MCF 10A (cell line): ENCODE measurements at regions not wholly inside any gene's neighbourhood (a gene's known extent, or its start where the extent isn't known, plus 50 kb on each side); places are given as distances from the start of the nearest gene placed in this dataset.
"Not testable (repeated sequence)": the region's sequence is repeated elsewhere in the genome, so short reads cannot be mapped to it uniquely, and the experiment has no call there.

Source experiments
- BruUV-seq: library from RNA; stranded (reverse); fragments of 400-500 nt; replicated peaks from 2 replicates; lab custom pipeline; 2021; lab: Mats Ljungman, UMichigan
- CTCF ChIA-PET: fragments of 300-600 bp; sonication (Branson Sonifier 250); formaldehyde crosslinking; extraction: SDS; loops from one replicate; lab custom pipeline; 2021; ENCODE audit warnings: antibody characterized with exemption, inconsistent platforms; lab: Yijun Ruan, JAX
- POLR2A ChIA-PET: fragments of 300-600, 350-650 bp; sonication (Branson Sonifier 250); formaldehyde crosslinking; extraction: SDS; loops from one replicate; lab custom pipeline; 2020; ENCODE audit warnings: antibody characterized with exemption, inconsistent platforms; lab: Yijun Ruan, JAX
- DNase-seq: peaks from one replicate; pipeline ENCODE4 v3.0.0-alpha.2; 2018; ENCODE audit not compliant: unreplicated experiment
- H3K27ac Mint-ChIP-seq: one replicate; pipeline ENCODE4 v1.8.0; 2022; ENCODE audit warnings: mild to moderate bottlenecking, low read depth, mixed read lengths; ENCODE audit not compliant: unreplicated experiment
- H3K27me3 Mint-ChIP-seq: one replicate; pipeline ENCODE4 v1.8.0; 2022; ENCODE audit warnings: mixed read lengths; ENCODE audit not compliant: insufficient read depth, unreplicated experiment
- H3K36me3 Mint-ChIP-seq: one replicate; pipeline ENCODE4 v1.8.0; 2022; ENCODE audit warnings: mild to moderate bottlenecking, moderate library complexity, mixed read lengths; ENCODE audit not compliant: insufficient read depth, unreplicated experiment
- H3K4me1 Mint-ChIP-seq: one replicate; pipeline ENCODE4 v1.8.0; 2022; ENCODE audit warnings: mixed read lengths; ENCODE audit not compliant: insufficient read depth, unreplicated experiment
- H3K4me3 Mint-ChIP-seq: one replicate; pipeline ENCODE4 v1.8.0; 2022; ENCODE audit warnings: mild to moderate bottlenecking, moderate library complexity, mixed read lengths; ENCODE audit not compliant: unreplicated experiment
- H3K9me3 Mint-ChIP-seq: one replicate; pipeline ENCODE4 v1.8.0; 2022; ENCODE audit warnings: mixed read lengths; ENCODE audit not compliant: unreplicated experiment
- intact Hi-C: fragments of 100-400 bp; cut with micrococcal nuclease; formaldehyde crosslinking; loops from 2 replicates; pipeline ENCODE4 v1.14.1; 2022
- TF ChIP-seq, protein P1 (sequence below): fragments of 200-600 bp; IDR thresholded peaks from one replicate; pipeline ENCODE4 v1.8.0; 2022; ENCODE audit warnings: antibody characterized with exemption, mild to moderate bottlenecking; ENCODE audit not compliant: unreplicated experiment

DNA sequence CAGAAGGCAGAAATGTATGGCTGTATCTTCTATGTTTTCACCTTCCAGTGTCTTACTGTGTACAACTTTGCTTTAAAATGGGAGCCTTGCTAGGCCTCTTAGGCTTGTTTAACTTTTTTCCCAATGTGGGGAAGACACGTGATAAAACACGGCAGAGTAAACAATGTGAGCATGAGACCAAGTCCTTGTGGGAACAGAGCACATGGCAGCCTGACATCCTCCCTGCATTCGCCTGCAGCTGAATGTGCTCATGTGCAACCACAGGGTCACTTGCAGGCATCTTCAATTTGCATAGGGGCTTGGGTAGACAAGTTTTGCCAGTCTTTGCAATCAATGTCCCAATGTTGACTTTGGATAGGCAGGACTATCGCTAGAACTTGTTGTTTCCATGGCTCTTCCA is 91.8 kb downstream of the CCNG2 start:
- TF ChIP-seq, protein P1, sequence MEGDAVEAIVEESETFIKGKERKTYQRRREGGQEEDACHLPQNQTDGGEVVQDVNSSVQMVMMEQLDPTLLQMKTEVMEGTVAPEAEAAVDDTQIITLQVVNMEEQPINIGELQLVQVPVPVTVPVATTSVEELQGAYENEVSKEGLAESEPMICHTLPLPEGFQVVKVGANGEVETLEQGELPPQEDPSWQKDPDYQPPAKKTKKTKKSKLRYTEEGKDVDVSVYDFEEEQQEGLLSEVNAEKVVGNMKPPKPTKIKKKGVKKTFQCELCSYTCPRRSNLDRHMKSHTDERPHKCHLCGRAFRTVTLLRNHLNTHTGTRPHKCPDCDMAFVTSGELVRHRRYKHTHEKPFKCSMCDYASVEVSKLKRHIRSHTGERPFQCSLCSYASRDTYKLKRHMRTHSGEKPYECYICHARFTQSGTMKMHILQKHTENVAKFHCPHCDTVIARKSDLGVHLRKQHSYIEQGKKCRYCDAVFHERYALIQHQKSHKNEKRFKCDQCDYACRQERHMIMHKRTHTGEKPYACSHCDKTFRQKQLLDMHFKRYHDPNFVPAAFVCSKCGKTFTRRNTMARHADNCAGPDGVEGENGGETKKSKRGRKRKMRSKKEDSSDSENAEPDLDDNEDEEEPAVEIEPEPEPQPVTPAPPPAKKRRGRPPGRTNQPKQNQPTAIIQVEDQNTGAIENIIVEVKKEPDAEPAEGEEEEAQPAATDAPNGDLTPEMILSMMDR = no peak
- no peak overlapping the region for H3K4me3 Mint-ChIP-seq
- peaks cover 6% of the 10 kb centered on the region for H3K4me1 Mint-ChIP-seq
- ChIA-PET CTCF (interaction anchor here (1.5 to 14.6 kb wide), 2 partner anchors 58 to 103 kb away, joined by 3 to 243 read pairs; no protein-coding TSS in a partner anchor), POLR2A (interaction anchor here (0.6 kb wide), 1 partner anchor 218 kb away, joined by 3 read pairs; no protein-coding TSS in a partner anchor)
- no peaks in the 10 kb centered on the region for H3K36me3 Mint-ChIP-seq
- BruUV-seq = no TSS peak
- no peak overlapping the region for H3K27ac Mint-ChIP-seq
- no peaks in the 10 kb centered on the region for H3K27me3 Mint-ChIP-seq
- intact Hi-C loops = no loop called here
- H3K9me3 Mint-ChIP-seq = no peaks in the 10 kb centered on the region
- no peak for DNase-seq

DNA sequence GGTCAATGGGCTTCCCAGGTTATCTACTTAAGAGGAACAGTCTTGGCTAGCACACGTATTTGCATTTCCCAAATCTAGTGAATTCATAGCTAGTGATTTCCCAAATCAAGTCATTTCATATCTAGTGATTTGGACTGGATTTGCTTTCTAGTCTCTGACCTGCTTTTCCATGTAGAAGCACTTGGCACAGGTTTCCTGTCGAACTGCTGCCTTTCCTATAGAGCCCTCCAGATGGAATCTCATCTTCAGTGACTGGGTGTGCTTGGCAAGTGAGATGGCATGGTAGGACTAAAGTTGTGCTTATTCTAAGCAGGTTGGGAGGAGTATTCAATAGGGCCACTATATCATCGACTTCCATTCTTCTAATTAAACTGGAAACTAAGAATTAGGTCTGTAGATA is 94.7 kb downstream of the CCNG2 start:
- Mint-ChIP-seq H3K9me3 (no peaks in the 10 kb centered on the region), H3K36me3 (no peaks in the 10 kb centered on the region), H3K27me3 (no peaks in the 10 kb centered on the region), H3K4me1 (peaks cover 6% of the 10 kb centered on the region), H3K27ac (no peak overlapping the region), H3K4me3 (no peak overlapping the region)
- intact Hi-C loops = no loop called here
- CTCF ChIA-PET = interaction anchor here (2.1 to 2.8 kb wide), 3 partner anchors 11 to 106 kb away, joined by 7 to 19 read pairs (median 16); no protein-coding TSS in a partner anchor
- TF ChIP-seq, protein P1 = no peak
- DNase-seq = no peak
- POLR2A ChIA-PET = interaction anchor here (1.1 kb wide), 1 partner anchor 11 kb away, joined by 3 read pairs; no protein-coding TSS in a partner anchor
- BruUV-seq = no TSS peak

DNA sequence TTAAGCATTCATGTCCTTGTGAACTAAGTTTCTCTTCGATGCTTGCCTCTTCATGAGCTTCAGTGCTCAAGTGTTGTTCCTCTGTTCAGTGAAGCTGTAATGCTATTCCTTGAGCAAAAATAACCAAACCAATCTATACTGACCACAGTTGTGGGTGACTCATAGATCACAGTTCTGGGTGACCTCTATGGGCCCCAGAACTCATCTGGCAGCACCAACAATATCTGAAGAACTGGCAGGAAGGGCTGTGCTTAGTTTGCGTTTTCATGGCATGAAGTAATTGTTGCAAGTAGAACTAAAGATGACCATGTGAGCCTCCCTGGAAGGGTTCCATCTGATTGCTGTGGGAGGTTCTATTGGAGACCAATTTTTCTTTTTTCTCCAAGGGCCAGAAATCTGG is 106.2 kb downstream of the CCNG2 start:
- DNase-seq = no peak
- peaks cover 12% of the 10 kb centered on the region for H3K9me3 Mint-ChIP-seq
- no peaks in the 10 kb centered on the region for H3K4me1 Mint-ChIP-seq
- peaks cover 6% of the 10 kb centered on the region for H3K36me3 Mint-ChIP-seq
- no peaks in the 10 kb centered on the region for H3K27me3 Mint-ChIP-seq
- H3K27ac Mint-ChIP-seq = no peak overlapping the region
- no peak overlapping the region for H3K4me3 Mint-ChIP-seq
- ChIA-PET CTCF (interaction anchor here (0.7 to 4.0 kb wide), 3 partner anchors 23 to 95 kb away, joined by 3 to 25 read pairs (median 3); no protein-coding TSS in a partner anchor), POLR2A (interaction anchor here (1.3 to 1.5 kb wide), 2 partner anchors 12 to 37 kb away, joined by 3 to 5 read pairs; no protein-coding TSS in a partner anchor)
- TF ChIP-seq, protein P1 = no peak
- intact Hi-C loops = no loop called here
- BruUV-seq = no TSS peak

GRCh38 chr4:77263976-77264375 is 107.0 kb downstream of the CCNG2 start:
- intact Hi-C loops, H3K27ac Mint-ChIP-seq, POLR2A ChIA-PET, BruUV-seq, H3K4me3 Mint-ChIP-seq, H3K36me3 Mint-ChIP-seq, H3K27me3 Mint-ChIP-seq, DNase-seq, H3K4me1 Mint-ChIP-seq: not testable (repeated sequence)
- peaks cover 12% of the 10 kb centered on the region for H3K9me3 Mint-ChIP-seq
- CTCF ChIA-PET = interaction anchor here (1.2 kb wide), 1 partner anchor 95 kb away, joined by 3 read pairs; no protein-coding TSS in a partner anchor
